ENCODE measurements at regions not wholly inside any gene's neighbourhood (a gene's known extent, or its start where the extent isn't known, plus 50 kb on each side); places are given as distances from the start of the nearest gene placed in this dataset.

DNA sequence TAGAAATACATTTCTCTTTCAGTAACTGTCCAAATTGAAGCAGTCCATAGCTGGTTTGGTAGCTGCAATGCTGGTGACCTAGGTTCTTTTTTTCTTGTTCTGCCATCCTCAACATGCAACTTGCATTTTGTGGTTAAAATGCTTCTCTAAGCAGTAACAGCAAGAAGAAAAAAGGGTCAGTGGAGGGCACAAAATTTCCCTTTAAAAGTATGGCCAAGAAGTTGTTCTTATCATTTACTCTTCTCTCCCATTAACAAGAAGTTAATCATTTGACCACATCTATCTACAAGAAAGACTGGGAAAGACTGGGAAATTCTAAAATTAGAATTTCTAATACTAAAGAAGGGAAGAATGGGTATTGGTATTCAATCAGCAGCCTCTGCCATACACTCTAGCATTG is 569.9 kb downstream of the CPS1 start:
- TF ChIP-seq, protein P1, sequence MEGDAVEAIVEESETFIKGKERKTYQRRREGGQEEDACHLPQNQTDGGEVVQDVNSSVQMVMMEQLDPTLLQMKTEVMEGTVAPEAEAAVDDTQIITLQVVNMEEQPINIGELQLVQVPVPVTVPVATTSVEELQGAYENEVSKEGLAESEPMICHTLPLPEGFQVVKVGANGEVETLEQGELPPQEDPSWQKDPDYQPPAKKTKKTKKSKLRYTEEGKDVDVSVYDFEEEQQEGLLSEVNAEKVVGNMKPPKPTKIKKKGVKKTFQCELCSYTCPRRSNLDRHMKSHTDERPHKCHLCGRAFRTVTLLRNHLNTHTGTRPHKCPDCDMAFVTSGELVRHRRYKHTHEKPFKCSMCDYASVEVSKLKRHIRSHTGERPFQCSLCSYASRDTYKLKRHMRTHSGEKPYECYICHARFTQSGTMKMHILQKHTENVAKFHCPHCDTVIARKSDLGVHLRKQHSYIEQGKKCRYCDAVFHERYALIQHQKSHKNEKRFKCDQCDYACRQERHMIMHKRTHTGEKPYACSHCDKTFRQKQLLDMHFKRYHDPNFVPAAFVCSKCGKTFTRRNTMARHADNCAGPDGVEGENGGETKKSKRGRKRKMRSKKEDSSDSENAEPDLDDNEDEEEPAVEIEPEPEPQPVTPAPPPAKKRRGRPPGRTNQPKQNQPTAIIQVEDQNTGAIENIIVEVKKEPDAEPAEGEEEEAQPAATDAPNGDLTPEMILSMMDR (IDR thresholded peaks at IDR 0.05) = no peak
- TF ChIP-seq POLR2A (IDR thresholded peaks at IDR 0.05) (no peak), EP300 (IDR thresholded peaks at IDR 0.05) (no peak), POLR2AphosphoS5 (IDR thresholded peaks at IDR 0.05) (no peak)

Data from upper lobe of left lung (tissue), 4 donors.